ENCODE measurements at regions not wholly inside any gene's neighbourhood (a gene's known extent, or its start where the extent isn't known, plus 50 kb on each side); places are given as distances from the start of the nearest gene placed in this dataset.

- no peak for DNase-seq (ENCODE audit: low spot score in 2 of 2, unreplicated experiment in 2 of 2)
- Mint-ChIP-seq H3K27me3 (ENCODE audit: low read depth) (no peaks in the 10 kb centered on the region), H3K36me3 (no peaks in the 10 kb centered on the region), H3K4me3 (no peak overlapping the region), H3K4me1 (peaks cover 50% of the 10 kb centered on the region), H3K27ac (no peak overlapping the region), H3K9me3 (no peaks in the 10 kb centered on the region)
- no peak for TF ChIP-seq CTCF (IDR thresholded peaks at IDR 0.05; ENCODE audit: unreplicated experiment)
Measured at GRCh38 chr4:126264839-126265238, 950.1 kb downstream of the FAT4 start.

- Mint-ChIP-seq H3K4me1 (peaks cover 53% of the 10 kb centered on the region), H3K27me3 (ENCODE audit: low read depth) (no peaks in the 10 kb centered on the region), H3K4me3 (no peak overlapping the region), H3K36me3 (no peaks in the 10 kb centered on the region), H3K27ac (no peak overlapping the region), H3K9me3 (peaks cover 4% of the 10 kb centered on the region)
- no peak for DNase-seq (ENCODE audit: low spot score in 2 of 2, unreplicated experiment in 2 of 2)
- TF ChIP-seq CTCF (IDR thresholded peaks at IDR 0.05; ENCODE audit: unreplicated experiment): no peak
Measured at GRCh38 chr4:126265888-126266287, 951.1 kb downstream of the FAT4 start.

- H3K36me3 Mint-ChIP-seq: no peaks in the 10 kb centered on the region
- H3K27ac Mint-ChIP-seq: no peak overlapping the region
- no peak overlapping the region for H3K4me3 Mint-ChIP-seq
- no peaks in the 10 kb centered on the region for H3K27me3 Mint-ChIP-seq (ENCODE audit: low read depth)
- peaks cover 52% of the 10 kb centered on the region for H3K4me1 Mint-ChIP-seq
- no peak for DNase-seq (ENCODE audit: low spot score in 2 of 2, unreplicated experiment in 2 of 2)
- TF ChIP-seq CTCF (IDR thresholded peaks at IDR 0.05; ENCODE audit: unreplicated experiment): no peak
- H3K9me3 Mint-ChIP-seq: peaks cover 4% of the 10 kb centered on the region
Measured at GRCh38 chr4:126267689-126268088, 952.9 kb downstream of the FAT4 start.

GRCh38 chr4:126268106-126268505 lies 953.4 kb downstream of the FAT4 start:
- no peak for TF ChIP-seq CTCF (IDR thresholded peaks at IDR 0.05; ENCODE audit: unreplicated experiment)
- H3K4me3 Mint-ChIP-seq: no peak overlapping the region
- no peaks in the 10 kb centered on the region for H3K27me3 Mint-ChIP-seq (ENCODE audit: low read depth)
- peaks cover 4% of the 10 kb centered on the region for H3K9me3 Mint-ChIP-seq
- H3K36me3 Mint-ChIP-seq: no peaks in the 10 kb centered on the region
- no peak for DNase-seq (ENCODE audit: low spot score in 2 of 2, unreplicated experiment in 2 of 2)
- H3K4me1 Mint-ChIP-seq: peaks cover 49% of the 10 kb centered on the region
- no peak overlapping the region for H3K27ac Mint-ChIP-seq

GRCh38 chr4:126269106-126269505 lies 954.4 kb downstream of the FAT4 start:
- Mint-ChIP-seq H3K4me1 (peaks cover 45% of the 10 kb centered on the region), H3K27ac (no peak overlapping the region), H3K4me3 (no peak overlapping the region), H3K36me3 (no peaks in the 10 kb centered on the region), H3K9me3 (peaks cover 4% of the 10 kb centered on the region), H3K27me3 (ENCODE audit: low read depth) (no peaks in the 10 kb centered on the region)
- DNase-seq (ENCODE audit: low spot score in 2 of 2, unreplicated experiment in 2 of 2): no peak
- TF ChIP-seq CTCF (IDR thresholded peaks at IDR 0.05; ENCODE audit: unreplicated experiment): no peak

- no peaks in the 10 kb centered on the region for H3K27me3 Mint-ChIP-seq (ENCODE audit: low read depth)
Measured at GRCh38 chr4:126271292-126271691, 956.5 kb downstream of the FAT4 start.

More at GRCh38 chr4:126271292-126271691, 956.5 kb downstream of the FAT4 start:
- no peak for TF ChIP-seq CTCF (IDR thresholded peaks at IDR 0.05; ENCODE audit: unreplicated experiment)
- Mint-ChIP-seq H3K27ac (peak overlapping the region; percentile 73), H3K4me3 (no peak overlapping the region), H3K9me3 (peaks cover 4% of the 10 kb centered on the region), H3K4me1 (peaks cover 36% of the 10 kb centered on the region), H3K36me3 (no peaks in the 10 kb centered on the region)
- no peak for DNase-seq (ENCODE audit: low spot score in 2 of 2, unreplicated experiment in 2 of 2)
